ENCODE measurements at regions not wholly inside any gene's neighbourhood (a gene's known extent, or its start where the extent isn't known, plus 50 kb on each side); places are given as distances from the start of the nearest gene placed in this dataset.

DNA sequence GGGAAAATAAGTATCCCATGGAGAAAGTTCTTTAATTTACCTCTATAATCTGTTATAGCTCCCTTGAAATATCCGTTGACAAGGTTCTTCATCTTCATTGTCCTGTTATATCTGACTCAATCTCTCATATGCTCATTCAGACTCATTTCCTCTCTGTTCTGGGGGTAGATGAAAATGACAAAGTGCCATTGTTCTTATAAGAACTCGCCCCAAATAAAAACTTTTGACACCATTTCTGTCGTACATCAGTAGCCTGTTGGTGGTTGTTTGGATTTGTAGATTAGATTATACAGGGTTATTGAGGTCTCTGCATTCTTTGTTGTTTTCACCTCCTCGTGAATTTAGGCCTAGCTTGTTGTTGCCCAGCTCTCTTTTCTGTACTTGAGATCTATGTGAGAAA is 55.2 kb upstream of the IPO9 start:
- TF ChIP-seq CTCF (IDR thresholded peaks at IDR 0.05; ENCODE audit: low read depth, low read length), result no peak
- TF ChIP-seq POLR2A (IDR thresholded peaks at IDR 0.05; ENCODE audit: extremely low read depth, insufficient read length), result no peak

Data from NB4 (cell line).